Activated CD4-positive, alpha-beta T cell treated with anti-CD3 and anti-CD28 coated beads, Interleukin-2, amount 50 U/mL, for 24 hours (primary cell): ENCODE measurements at regions not wholly inside any gene's neighbourhood (a gene's known extent, or its start where the extent isn't known, plus 50 kb on each side); places are given as distances from the start of the nearest gene placed in this dataset.
"Not testable (repeated sequence)": the region's sequence is repeated elsewhere in the genome, so short reads cannot be mapped to it uniquely, and the experiment has no call there.

ENCODE experiments used
- DNase-seq, 2 donors: peaks; one replicate each; pipeline ENCODE4 v3.0.0-alpha.2; 2020; ENCODE audit warnings: low read depth in 1 of 2, low spot score in 1 of 2

DNA sequence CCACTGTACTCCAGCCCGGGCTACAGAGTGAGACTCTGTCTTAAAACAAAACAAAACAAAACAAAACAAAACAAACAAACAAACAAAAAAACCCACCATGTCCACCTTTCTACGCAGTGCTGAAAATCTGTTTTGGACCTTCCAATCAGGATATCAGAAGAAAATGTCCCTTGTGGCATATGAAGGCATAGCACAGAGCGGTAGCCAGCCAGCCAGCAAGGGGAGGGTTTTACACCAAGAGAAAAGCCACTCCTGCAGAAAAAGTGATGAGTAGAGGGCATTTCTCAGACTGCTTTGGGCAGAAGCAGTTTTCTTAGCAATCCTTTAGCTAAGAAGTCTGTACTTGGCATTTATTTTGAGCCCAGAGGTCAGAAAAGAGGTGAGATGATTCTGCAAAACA, 612.2 kb downstream of the TYW1 start:
- DNase-seq = no peak

DNA sequence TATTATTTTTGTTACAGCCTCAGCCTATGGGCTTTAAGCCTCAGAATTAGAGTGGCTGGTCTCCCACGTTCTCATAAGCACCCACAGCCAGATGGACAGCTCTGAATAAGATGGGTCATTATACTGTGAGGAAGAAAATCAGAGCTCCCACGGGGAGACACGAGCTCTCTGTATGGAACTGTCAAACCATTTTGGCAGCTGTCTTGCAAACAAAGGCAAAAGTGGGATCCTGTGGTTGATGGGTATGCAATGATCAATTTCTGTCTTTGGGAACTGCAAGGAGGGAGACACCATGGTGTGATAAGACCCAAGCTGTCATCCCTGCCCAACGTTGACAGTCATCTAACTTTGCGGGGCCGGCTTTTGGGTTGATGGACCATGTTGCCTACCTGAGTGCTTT, 614.3 kb downstream of the TYW1 start:
- DNase-seq = no peak

DNA sequence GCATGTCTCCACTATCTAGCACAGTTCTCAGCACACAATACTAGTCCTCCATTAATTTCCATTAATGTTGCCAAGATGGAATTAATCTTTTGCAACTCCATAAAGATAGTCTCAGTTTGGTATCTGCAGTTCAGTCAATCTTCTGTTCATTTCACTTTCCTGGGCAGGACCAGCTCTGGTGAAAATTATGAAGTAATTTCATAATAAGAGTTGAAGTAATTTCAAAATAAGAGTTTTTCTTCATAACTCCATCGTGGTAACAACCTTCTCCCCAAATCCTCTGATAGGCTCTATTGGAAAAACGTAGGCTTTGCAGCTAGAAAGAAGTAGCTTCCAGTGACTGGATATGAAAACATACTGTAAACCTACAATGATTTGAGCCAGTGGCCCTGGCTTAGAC, 618.2 kb downstream of the TYW1 start:
- DNase-seq = no peak

DNA sequence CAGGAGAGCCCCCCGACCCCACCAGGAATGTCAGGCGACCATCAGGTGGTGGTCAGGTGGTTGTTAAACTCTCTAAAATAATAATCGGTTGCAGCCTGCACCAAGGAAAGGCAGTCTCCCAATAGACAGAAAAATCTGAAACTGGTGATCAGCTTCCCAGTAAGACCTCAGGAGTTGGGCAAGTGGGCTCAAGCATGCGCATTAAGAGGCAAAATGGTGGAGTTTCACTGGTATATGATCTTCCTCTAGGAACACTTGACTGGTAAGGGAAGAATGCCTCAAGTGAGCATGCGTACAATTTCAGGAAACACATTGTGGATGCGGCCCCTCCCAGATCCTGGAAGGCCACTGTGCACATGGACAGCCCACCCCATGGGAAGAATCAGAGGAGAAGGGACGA, 619.9 kb downstream of the TYW1 start:
- DNase-seq = no peak

DNA sequence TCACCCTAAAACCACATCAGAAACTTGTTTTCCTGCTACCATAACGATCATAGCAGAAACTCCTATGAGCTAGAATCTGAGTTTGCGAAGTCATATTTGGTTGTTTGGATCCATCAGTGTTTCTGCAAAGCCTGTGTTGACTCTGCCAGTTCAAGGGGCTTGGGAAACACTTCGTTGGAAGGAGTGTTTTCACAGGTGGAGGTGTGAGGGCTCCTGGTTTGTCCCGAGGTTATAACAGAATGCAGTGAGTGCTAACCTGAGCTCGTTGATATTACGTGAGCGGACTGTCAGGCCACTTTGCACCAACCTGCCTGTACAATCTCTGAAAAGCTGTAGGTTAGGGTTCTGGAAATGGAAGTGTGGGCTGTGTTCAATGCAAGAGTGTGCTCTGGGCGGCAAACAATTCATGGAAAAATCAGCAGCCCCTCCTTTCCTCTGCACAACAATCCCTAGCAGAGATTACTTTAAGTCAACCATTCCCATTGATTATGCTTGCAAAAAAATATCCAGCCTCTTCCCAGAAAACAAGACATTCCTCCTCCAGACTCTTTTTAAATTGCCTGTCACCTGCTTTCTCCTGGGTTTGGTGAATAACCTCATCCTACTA, 622.0 kb downstream of the TYW1 start:
- DNase-seq = no peak

DNA sequence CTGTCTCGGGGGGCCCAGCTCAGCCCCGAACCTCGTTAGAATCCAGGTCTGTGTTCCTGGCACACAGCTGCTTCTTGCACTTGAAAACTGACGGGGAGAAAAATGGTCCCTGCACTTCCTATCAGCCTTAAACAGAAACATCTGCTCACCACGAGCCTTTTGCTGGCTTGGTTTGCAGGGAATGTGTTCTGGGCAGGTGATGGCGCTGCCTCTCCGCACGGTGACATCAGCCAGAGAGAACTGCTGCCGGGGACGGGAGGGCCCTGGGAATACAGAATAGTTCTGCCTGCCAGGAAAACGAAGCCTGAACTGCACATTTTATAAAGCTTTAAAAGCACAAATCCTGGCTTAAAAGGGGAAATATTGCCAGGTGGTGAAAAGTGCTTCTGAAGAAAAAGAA, 622.5 kb downstream of the TYW1 start:
- no peak for DNase-seq

DNA sequence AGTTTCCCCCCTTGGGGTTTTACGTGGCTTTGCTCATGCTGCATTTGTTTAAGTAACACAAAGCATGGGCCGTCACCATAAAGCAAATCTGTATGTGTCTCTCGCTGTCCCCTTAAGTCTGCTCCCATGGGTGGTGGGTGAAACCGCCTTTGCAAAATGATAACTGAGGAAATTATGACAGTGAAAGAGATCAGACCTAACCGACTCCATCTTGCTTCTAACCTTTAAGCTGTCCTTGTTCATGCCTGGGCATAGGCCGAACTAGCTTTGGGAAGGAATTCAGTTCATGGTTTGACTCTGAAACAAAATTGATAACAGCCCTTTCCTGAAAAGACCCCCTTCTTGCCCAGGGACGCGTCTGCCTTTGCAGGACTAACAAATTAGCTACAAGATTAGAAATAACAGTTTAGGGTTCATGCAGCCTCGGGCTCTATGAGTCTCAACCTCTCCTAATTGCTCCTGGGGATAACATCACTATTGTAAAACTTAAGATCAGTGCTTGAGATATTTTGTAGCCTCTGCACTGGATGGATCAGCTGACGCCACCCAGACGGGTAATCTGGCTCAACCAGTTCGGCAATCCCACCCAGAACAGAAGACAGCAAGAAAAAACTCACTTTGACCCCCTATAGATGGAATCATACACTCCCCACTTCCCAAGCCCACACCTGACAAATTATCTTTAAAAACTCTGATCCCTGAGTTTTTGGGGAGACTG, 623.7 kb downstream of the TYW1 start:
- DNase-seq = no peak

DNA sequence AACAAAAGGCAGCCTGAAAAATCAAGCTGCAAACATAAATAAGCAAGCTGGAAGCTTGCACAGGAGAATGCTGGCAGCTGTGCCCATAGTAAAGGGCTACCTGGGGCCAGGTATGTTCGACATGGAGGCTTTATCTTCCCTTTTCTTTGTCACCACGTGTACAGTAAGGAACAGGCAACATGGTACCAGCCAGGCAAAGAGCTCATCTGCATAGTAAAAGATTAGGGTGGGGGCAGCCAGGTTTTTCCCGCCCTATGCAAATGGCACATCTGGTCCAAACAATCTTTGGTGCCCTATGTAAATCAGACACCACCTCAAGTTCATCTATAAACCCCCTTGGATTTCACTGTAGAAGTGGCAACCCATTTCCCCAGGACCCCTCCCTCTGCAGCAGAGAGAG, 625.1 kb downstream of the TYW1 start:
- DNase-seq = no peak

DNA sequence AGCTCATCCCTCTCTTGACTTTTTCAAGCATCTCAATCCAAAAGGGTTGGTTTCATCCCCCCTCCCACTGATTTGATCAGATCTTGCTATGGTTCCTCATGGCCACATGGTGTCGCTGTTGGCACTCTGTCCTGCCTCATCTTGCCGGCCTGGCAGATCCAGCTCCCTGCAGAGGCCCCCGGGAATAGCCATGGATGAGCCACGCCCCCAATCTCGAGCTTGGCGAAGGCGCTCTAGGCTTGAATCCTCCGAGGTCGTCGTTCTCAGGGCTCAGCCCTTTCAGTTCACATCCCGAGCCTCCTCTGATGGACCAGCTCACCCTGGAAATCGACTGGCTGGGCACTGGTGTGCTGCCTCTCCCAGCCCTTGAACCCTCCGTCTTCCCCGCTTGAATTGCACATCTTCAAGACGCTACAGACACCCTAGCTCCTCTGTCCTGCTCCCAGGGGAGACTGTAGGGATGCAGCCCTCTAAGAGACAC, 628.7 kb downstream of the TYW1 start:
- no peak for DNase-seq

DNA sequence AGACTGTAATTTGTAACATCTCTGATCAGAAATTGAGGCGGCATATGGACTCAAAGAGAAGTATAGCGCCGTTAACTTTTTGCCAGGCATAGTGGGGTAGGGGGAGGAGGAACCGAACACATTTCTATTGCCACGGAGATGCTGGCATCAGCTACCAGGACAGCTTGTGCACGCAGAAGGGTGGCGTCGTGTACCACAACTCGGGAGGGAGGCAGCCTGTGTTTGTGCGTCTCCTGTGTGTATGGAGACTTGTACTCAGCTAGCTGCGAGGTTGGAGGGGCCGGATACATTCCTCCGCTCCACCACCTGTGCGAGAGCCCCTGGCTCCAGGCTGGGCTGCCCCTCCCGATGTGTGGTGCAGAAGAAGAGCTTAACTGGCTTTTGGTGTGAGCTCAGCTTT, 634.8 kb downstream of the TYW1 start:
- no peak for DNase-seq

DNA sequence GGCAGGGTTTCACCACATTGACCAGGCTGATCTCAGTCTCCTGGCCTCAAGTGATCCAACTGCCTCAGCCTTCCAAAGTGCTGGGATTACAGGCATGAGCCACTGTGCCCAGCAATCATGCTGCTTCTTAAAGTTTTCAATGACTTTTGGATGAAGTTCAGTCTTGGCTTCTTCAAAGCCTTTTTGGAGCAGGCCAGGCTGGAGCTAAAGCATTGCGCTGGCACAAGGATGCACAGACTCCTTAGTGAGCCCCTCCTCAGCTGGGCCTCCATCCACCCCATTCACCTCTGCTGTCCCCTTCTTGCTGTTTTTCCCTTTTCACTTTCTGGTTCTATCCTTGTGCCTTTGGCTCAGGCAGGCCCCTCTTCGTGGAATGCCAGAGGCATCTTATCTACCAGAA, 638.6 kb downstream of the TYW1 start:
- no peak for DNase-seq

DNA sequence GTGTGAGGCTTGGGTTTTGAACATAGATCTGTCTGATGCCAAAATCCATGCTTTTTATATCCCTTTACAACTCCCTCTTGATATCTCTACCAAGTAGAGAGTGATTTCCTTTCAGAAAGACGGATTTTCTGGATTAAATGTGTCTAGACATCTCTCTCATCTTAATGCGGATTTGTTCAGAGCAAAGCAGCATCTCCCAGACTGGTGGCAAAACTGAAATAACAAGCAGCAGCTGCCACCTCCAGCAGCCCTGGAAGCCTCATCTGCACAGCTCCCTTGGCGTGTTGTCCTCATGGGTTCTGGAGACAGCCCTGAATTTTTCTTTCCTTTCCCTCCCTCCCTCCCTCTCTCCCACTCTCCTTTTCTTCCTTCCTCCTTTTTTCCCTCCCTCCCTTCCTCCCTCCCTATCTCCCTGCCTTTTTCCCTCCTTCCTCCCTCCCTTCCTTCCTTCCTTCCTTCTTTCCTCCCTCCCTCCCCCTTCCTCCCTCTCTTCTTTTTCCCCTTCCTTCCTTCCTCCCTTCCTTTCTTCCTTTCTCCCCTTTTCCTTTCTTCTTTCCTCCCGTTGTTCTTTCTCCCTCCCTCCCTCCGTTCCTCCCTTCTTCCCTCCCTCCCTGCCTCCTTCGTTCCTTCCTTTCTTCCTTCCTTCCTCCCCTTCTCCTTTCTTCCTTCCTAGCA, 639.9 kb downstream of the TYW1 start:
- no peak for DNase-seq

DNA sequence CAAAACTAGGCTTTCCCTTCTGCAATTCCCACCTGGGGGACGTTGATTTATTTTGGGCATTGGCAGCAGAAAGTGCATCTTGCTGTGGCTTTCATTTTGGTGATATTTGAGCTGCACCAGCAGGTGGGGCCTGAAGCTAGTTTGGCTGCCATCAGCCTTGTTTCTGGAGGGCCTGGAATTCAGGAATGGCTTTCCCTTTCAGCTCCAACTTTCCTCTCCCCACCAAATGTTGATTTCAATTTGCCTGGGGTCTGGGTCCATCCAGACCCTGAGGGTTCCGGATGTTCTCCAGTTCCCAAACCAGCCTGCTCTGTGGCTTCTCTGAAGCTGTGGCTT, 640.4 kb downstream of the TYW1 start:
- DNase-seq = no peak

DNA sequence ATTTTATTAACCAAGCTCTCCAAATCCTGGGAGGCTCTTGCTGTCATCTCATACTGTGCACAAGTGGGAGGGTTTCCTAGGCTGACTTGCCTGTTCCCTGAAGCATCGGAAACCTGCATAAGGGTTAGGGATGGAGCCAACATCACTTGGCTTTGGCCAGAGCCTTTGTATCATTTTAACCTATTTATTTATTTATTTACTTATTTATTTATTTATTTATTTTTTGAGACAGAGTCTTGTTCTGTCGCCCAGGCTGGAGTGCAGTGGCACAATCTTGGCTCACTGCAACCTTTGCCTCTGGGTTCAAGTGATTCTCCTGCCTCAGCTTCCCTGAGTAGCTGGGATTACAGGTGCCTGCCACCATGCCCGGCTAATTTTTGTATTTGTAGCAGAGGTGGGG, 645.9 kb downstream of the TYW1 start:
- DNase-seq = not testable (repeated sequence)

DNA sequence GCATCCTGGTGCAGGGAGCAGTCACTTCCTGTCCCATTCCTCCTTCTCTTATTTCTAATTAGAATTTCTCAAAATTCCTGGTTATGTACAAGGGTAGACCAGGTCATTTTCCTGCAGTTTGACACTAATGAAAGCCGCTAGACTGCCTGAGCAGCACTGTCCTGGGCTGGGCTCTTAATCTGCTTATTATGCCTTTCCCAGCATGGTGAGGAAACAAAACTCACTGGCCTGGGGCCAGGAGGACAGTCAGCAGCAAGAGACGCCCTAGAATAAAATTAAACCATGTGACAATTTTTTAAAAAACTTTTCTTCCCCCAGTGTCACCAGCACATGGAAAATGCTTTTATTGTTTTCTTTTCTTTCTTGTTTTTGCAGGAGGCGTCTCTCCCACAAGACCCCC, 647.5 kb downstream of the TYW1 start:
- DNase-seq = no peak

DNA sequence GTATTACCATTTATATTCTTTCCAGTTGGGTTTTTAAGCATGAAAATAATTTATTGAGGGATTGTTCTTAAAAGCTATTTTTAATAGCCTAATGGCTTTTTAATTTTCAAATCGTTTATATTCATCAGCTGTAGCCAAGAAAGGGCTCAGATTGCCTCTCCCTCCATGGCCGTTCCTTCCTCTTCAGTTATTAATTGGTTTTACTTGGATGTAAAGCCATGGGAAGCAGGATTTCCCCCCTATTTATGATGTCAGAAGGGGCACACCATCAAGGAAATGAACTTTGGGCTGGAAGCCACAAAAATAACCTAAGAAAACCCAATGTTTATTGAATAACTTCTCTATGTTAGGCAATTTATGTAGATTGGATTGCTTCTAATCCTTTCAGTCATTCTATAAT, 656.3 kb downstream of the TYW1 start:
- DNase-seq = no peak

DNA sequence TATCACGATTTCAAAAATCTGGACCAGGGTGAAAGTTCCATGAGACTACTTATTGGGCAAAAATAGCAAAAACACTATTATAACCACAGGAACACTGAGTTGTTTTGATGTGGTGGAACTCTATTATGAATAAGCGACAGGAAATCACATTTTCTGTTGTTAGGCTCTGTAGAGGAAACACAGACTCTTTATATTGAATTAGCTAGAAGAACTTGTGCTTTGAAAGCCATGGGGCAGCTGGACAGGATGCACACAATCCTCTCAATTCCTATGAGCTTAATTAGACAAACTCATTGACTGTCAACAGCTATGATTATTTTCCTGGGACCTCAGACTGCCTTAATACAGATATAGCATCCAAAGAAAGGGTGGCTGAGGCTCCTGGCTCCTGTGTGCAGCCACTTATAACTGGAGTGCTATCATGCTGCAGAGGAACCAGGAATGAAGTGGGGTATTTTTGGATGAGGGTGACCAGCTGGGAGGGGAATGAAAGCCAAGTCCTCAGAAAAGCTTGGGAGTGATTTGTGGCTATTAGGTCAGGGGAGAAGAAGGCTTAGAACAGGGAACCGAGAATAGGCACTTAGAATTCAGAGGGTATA, 657.3 kb downstream of the TYW1 start:
- no peak for DNase-seq

DNA sequence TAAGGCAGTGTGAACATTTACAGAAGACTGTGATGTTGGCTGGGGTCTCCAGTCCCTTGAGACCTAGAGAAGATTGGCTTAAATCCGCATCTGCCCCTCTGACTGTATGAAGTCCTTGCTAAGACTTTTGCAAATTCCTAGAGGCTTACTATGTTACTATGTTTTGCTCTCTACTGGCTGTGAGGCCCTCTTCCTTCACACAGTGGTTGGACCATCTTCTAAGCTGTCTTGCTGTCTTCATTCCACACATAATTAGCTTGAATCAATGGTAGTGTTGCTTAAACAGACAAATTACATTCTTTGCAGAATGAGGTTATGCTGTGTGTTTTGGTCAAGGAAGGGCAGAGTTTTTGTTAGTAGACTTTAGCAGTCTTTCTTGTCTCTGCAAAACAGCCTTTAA, 658.0 kb downstream of the TYW1 start:
- no peak for DNase-seq

DNA sequence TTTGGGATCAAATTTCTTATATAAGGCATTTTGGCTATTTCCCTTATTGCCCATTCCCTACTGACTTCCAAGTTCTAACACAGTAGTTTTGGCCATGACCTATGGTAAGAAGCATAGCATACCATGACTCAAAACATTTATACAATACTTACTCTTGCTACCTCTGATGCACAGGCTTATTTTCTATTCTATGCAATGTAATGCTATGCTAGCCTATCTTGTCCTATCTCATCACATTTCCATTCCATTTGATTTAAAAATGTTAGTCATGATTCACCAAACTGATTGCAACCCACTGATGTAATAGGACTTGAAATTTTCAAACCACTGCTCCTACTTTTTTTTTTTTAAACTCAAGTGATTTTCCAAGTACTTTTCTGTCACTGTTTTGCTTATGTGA, 658.5 kb downstream of the TYW1 start:
- DNase-seq = no peak

DNA sequence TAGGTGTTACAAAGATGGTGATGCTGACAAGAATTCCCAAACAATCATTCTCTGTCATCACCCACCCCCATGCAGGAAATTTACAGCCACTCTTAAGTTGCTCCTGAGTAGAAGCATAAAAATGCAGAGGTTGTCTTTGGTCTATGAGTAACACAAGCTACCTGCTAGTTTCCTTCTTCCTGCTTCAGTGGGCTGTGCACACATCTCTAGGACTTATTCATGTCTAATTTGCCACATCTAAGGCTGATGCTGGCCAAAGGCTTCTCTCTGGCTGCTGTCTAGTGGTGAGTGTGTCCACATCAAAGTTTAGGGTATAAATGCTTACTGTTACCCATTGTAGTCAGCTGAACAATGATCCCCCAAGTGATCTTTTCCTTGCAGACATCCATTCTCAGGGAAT, 662.5 kb downstream of the TYW1 start:
- DNase-seq = no peak

DNA sequence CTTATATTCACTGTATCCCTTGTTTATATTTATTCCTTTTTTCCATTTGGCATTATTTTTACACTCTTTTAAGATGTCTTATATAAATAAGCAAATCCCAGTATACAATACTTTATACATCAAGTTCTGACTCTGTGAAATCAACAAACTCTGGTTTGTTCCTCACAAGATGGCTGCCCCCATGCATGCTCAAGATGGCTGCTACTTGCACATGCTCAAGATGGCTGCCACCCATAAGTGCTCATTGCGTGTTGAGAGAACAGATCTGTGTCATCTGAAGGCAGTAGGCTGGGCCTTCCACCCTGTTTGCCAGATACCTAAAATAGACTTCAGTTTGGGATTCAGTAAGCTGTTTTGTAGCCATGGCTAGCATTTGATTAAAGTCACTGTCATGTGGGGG, 666.2 kb downstream of the TYW1 start:
- no peak for DNase-seq

DNA sequence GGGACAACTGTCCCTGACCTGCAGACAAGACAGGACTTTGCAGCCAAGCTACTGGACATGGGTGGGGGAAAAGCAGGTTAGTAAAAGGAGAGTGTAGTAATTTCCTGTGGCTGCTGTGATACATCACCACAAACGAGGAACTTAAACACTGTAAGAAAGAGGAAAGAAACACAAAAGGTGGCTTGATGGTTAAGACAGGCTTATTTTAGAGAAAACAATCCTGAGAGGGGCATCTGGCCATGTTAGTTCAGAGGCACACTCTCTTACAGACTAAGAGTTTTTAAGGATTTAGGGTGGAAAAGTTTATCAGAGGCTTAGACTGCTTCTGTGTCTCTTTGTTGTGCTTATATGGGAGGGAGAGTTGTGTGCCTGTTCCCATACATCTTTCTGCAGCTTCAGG, 667.0 kb downstream of the TYW1 start:
- no peak for DNase-seq
